ENCODE measurements at regions not wholly inside any gene's neighbourhood (a gene's known extent, or its start where the extent isn't known, plus 50 kb on each side); places are given as distances from the start of the nearest gene placed in this dataset.

DNA sequence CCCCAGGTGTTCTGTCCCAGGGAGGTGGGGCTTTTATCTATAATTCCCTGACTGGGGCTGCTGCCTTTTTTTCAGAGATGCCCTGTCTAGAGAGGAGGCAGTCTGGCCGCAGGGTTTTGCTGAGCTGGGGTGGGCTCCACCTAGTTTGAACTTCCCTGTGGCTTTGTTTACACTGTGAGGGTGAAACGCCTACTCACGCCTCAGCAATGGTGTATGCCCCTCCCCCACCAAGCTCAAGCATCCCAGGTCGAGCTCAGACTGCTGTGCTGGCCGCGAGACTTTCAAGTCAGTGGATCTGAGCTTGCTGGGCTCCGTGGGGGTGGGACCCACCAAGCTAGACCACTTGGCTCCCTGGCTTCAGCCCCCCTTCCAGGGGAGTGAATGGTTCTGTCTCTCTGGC is 124.3 kb downstream of the CENPF start:
- DNase-seq (ENCODE audit: low spot score in 2 of 2): no peak
- H3K27me3 ChIP-seq: no peaks in the 10 kb centered on the region
- H3K27ac ChIP-seq: no peak overlapping the region
- no peaks in the 10 kb centered on the region for H3K4me1 ChIP-seq
- H3K4me3 ChIP-seq: no peak overlapping the region
- no peaks in the 10 kb centered on the region for H3K36me3 ChIP-seq
- TF ChIP-seq, protein P1, sequence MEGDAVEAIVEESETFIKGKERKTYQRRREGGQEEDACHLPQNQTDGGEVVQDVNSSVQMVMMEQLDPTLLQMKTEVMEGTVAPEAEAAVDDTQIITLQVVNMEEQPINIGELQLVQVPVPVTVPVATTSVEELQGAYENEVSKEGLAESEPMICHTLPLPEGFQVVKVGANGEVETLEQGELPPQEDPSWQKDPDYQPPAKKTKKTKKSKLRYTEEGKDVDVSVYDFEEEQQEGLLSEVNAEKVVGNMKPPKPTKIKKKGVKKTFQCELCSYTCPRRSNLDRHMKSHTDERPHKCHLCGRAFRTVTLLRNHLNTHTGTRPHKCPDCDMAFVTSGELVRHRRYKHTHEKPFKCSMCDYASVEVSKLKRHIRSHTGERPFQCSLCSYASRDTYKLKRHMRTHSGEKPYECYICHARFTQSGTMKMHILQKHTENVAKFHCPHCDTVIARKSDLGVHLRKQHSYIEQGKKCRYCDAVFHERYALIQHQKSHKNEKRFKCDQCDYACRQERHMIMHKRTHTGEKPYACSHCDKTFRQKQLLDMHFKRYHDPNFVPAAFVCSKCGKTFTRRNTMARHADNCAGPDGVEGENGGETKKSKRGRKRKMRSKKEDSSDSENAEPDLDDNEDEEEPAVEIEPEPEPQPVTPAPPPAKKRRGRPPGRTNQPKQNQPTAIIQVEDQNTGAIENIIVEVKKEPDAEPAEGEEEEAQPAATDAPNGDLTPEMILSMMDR (IDR thresholded peaks at IDR 0.05): no peak
- no peak for TF ChIP-seq POLR2AphosphoS5 (IDR thresholded peaks at IDR 0.05)
- no peak for TF ChIP-seq POLR2A (IDR thresholded peaks at IDR 0.05)
- peaks cover 0 to 14% of the 10 kb centered on the region in 2 donors for H3K9me3 ChIP-seq
- intact Hi-C loops (cut with DNase I; ENCODE audit: low total_unique reads): no loop called here

DNA sequence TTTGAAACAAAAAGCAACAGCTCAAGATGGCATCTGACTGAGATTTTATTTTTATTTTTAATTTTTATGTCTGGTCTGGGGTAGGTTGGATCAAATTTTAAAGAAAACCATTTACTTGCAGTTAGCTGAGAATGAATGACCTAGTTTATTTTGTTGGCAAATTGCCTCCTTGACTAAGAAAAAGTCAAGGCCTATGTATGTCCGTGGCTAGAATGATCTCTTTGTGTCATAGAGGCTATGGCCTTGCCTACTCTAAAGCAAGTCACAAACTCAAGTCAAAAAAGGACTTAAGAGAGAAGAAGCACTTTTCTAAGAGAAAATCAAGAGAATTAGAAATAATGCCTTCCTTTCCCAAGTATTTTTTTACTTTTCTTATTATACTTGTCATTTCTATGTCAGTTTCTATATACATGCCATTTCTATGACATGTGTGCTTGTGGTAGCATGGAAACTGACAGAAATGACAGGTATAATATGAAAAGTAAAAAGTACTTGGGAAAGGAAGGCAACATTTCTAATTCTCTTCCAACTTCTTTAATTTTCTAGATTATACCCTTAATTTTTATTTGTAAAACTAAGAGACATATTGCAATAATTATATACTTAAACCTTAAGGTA is 136.7 kb downstream of the CENPF start:
- no peaks in the 10 kb centered on the region for H3K27me3 ChIP-seq
- H3K27ac ChIP-seq: no peak overlapping the region
- H3K9me3 ChIP-seq: no peaks in the 10 kb centered on the region
- TF ChIP-seq POLR2AphosphoS5 (IDR thresholded peaks at IDR 0.05) (no peak), POLR2A (IDR thresholded peaks at IDR 0.05) (no peak)
- TF ChIP-seq, protein P1 (IDR thresholded peaks at IDR 0.05): no peak
- H3K4me1 ChIP-seq: no peaks in the 10 kb centered on the region
- H3K36me3 ChIP-seq: no peaks in the 10 kb centered on the region
- intact Hi-C loops (cut with DNase I; ENCODE audit: low total_unique reads): no loop called here
- DNase-seq (ENCODE audit: low spot score in 2 of 2): no peak
- no peak overlapping the region for H3K4me3 ChIP-seq

DNA sequence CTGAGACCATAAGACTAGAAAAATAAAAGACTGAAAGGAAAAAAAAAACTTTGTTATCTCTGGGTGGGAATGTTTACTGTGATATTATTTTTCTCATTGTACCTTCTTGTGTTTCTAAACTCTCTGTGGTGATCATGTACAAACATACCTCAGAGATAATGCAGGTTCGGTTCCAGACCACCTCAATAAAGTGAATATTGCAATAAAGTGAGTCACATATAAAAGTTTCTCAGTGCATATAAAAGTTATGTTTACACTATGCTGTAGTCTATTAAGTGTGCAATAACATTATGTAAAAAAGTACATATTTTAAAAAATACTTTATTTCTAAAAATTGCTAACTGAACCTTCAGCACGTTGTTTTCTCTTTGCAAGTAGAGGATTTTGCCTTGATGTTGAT is 137.5 kb downstream of the CENPF start:
- no peaks in the 10 kb centered on the region for H3K9me3 ChIP-seq
- no peaks in the 10 kb centered on the region for H3K4me1 ChIP-seq
- no peak for DNase-seq (ENCODE audit: low spot score in 2 of 2)
- H3K27me3 ChIP-seq: no peaks in the 10 kb centered on the region
- H3K27ac ChIP-seq: no peak overlapping the region
- H3K36me3 ChIP-seq: no peaks in the 10 kb centered on the region
- TF ChIP-seq POLR2A (IDR thresholded peaks at IDR 0.05) (no peak), POLR2AphosphoS5 (IDR thresholded peaks at IDR 0.05) (no peak)
- TF ChIP-seq, protein P1 (IDR thresholded peaks at IDR 0.05): no peak
- intact Hi-C loops (cut with DNase I; ENCODE audit: low total_unique reads): no loop called here
- no peak overlapping the region for H3K4me3 ChIP-seq

DNA sequence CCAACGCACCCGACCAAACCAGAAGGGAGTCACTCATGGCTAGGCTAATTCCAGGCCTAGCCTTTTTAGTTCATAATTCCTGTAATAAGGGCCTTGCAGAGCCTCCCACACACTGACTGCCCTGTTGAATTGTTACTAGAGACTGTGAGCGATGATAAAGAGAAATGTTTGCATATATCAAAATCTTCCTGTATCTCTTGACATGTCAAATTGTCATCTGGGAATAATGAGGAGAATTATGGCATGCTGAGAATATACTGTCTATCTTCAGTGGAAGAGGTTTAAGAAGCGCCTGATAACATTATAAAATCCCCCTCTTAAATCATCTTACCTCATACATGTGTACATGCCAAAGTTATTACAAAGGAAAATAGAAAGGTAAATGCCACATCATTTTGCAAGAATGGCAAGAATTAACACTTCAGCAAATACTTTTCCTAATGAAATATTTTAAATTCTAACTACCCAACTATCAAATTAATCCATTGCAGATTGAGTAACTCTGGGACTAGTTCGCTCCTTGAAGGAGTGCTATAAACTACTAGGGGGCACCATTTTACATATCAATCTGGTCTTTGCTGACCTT is 144.1 kb downstream of the CENPF start:
- H3K9me3 ChIP-seq: no peaks in the 10 kb centered on the region
- H3K27me3 ChIP-seq: no peaks in the 10 kb centered on the region
- H3K36me3 ChIP-seq: no peaks in the 10 kb centered on the region
- DNase-seq (ENCODE audit: low spot score in 2 of 2): no peak
- TF ChIP-seq POLR2A (IDR thresholded peaks at IDR 0.05) (no peak), POLR2AphosphoS5 (IDR thresholded peaks at IDR 0.05) (no peak)
- TF ChIP-seq, protein P1 (IDR thresholded peaks at IDR 0.05): no peak
- intact Hi-C loops (cut with DNase I; ENCODE audit: low total_unique reads): no loop called here
- H3K4me3 ChIP-seq: no peak overlapping the region
- H3K4me1 ChIP-seq: no peaks in the 10 kb centered on the region
- H3K27ac ChIP-seq: no peak overlapping the region

DNA sequence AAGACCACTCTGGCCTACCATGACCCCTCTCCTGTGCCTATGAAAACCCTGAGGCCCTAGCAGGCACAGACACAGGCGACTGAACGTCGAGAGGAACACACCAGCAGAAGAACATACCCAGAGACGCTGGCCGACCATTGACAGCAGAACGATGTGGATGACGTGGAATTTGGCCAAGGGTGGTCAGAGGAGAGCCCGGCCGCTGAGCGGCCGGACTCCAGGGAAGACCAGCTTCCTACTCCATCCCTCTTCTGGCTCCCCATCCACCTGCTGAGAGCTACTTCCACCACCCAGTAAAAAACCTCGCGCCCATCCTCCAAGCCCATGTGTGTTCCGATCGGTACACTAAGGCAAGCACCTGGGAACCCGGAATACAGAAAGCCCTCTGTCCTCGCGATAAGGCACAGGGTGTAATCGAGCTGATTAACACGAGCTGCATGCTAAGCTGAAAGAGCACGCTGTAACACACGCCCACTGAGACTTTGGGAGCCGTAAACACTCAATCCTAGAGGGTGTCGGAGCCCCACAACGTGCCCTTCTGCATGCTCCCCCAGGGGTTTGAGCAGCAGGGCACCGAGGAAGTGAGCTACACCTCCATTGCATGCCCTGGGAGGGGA is 150.3 kb downstream of the CENPF start:
- Histone ChIP-seq H3K9me3 (peaks cover 4 to 17% of the 10 kb centered on the region in 2 donors), H3K36me3 (no peaks in the 10 kb centered on the region), H3K27ac (no peak overlapping the region), H3K4me3 (no peak overlapping the region), H3K4me1 (no peaks in the 10 kb centered on the region), H3K27me3 (no peaks in the 10 kb centered on the region)
- TF ChIP-seq POLR2A (IDR thresholded peaks at IDR 0.05) (no peak), POLR2AphosphoS5 (IDR thresholded peaks at IDR 0.05) (no peak)
- TF ChIP-seq, protein P1 (IDR thresholded peaks at IDR 0.05): no peak
- intact Hi-C loops (cut with DNase I; ENCODE audit: low total_unique reads): no loop called here
- DNase-seq (ENCODE audit: low spot score in 2 of 2): no peak

Measured in breast epithelium (tissue), 4 donors.